Uterus (tissue), 2 donors: ENCODE measurements at regions not wholly inside any gene's neighbourhood (a gene's known extent, or its start where the extent isn't known, plus 50 kb on each side); places are given as distances from the start of the nearest gene placed in this dataset.

ENCODE experiments used
- POLR2A ChIP-seq, 2 donors: fragments of 450-650 bp; IDR thresholded peaks; one replicate each; pipeline ENCODE4 v1.6.1; 2016; ENCODE audit warnings: antibody characterized with exemption in 2 of 2, mild to moderate bottlenecking in 1 of 2, moderate library complexity in 1 of 2
- TF ChIP-seq, protein P1 (sequence below), 4 experiments: fragments of 200-600 bp in 2 of 4; fragments of 450-650 bp in 2 of 4; sonication (generic) in 2 of 4; IDR thresholded peaks; one replicate each; pipeline ENCODE4 v1.5.1; 2016 to 2019; ENCODE audit warnings: antibody characterized with exemption in 4 of 4, mild to moderate bottlenecking in 2 of 4, moderate library complexity in 1 of 4

DNA sequence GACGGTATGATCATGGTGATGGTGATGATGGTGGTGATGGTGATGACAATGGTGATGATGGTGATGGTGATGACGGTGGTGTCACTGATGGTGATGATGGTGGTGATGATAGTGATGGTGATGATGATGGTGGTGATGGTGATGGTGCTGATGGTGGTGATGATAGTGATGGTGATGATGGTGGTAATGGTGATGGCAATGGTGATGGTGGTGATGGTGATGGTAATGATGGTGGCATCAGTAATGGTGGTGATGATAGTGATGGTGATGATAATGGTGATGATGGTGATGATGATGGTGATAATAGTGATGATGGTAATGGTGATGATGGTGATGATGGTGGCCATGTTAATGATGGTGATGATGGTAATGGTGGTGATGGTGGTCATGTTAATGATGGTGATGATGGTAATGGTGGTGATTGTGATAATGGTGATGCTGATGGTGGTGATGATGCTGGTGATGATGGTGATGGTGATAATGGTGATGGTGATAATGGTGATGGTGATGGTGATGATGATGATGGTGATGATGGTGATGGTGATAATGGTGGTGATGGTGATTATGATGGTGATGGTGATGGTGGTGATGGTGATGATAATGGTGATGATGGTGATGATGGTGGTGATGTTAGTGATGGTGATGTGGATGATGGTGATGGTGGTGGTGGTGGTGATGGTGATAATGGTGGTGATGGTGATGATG lies 107.2 kb downstream of the C16orf95 start:
- no peak for TF ChIP-seq POLR2A (IDR thresholded peaks at IDR 0.05)
- TF ChIP-seq, protein P1, sequence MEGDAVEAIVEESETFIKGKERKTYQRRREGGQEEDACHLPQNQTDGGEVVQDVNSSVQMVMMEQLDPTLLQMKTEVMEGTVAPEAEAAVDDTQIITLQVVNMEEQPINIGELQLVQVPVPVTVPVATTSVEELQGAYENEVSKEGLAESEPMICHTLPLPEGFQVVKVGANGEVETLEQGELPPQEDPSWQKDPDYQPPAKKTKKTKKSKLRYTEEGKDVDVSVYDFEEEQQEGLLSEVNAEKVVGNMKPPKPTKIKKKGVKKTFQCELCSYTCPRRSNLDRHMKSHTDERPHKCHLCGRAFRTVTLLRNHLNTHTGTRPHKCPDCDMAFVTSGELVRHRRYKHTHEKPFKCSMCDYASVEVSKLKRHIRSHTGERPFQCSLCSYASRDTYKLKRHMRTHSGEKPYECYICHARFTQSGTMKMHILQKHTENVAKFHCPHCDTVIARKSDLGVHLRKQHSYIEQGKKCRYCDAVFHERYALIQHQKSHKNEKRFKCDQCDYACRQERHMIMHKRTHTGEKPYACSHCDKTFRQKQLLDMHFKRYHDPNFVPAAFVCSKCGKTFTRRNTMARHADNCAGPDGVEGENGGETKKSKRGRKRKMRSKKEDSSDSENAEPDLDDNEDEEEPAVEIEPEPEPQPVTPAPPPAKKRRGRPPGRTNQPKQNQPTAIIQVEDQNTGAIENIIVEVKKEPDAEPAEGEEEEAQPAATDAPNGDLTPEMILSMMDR (IDR thresholded peaks at IDR 0.05), result no peak
